Ishikawa (cell line): ENCODE measurements at regions not wholly inside any gene's neighbourhood (a gene's known extent, or its start where the extent isn't known, plus 50 kb on each side); places are given as distances from the start of the nearest gene placed in this dataset.

Experiments
- CEBPB ChIP-seq: IDR thresholded peaks from 2 replicates; pipeline ENCODE4 v1.6.1; 2012
- CREB1 ChIP-seq: IDR thresholded peaks from 2 replicates; pipeline ENCODE4 v1.6.1; 2012; ENCODE audit warnings: low read depth
- EGR1 ChIP-seq: IDR thresholded peaks from 2 replicates; pipeline ENCODE4 v1.6.1; 2012
- EP300 ChIP-seq: IDR thresholded peaks from 2 replicates; pipeline ENCODE4 v1.6.1; 2012; ENCODE audit warnings: borderline replicate concordance
- RAD21 ChIP-seq: IDR thresholded peaks from 2 replicates; pipeline ENCODE4 v1.6.1; 2012; ENCODE audit warnings: low read depth
- REST ChIP-seq: IDR thresholded peaks from 2 replicates; pipeline ENCODE4 v1.6.1; 2012; ENCODE audit warnings: low read depth, mild to moderate bottlenecking
- TAF1 ChIP-seq: IDR thresholded peaks from 2 replicates; pipeline ENCODE4 v1.6.1; 2012; ENCODE audit warnings: low read depth, mild to moderate bottlenecking
- YY1 ChIP-seq: IDR thresholded peaks from 2 replicates; pipeline ENCODE4 v1.6.1; 2012; ENCODE audit warnings: low read depth
- TF ChIP-seq, protein P1 (sequence below): IDR thresholded peaks from 2 replicates; pipeline ENCODE4 v1.6.1; 2012
- TF ChIP-seq, protein P2 (sequence below): IDR thresholded peaks from 2 replicates; pipeline ENCODE4 v1.6.1; 2012

GRCh38 chr15:35629766-35630165 lies 83.8 kb upstream of the DPH6 start:
- TF ChIP-seq EP300: no peak
- no peak for TF ChIP-seq EGR1
- no peak for TF ChIP-seq TAF1
- TF ChIP-seq REST: no peak
- no peak for TF ChIP-seq RAD21
- TF ChIP-seq, protein P1, sequence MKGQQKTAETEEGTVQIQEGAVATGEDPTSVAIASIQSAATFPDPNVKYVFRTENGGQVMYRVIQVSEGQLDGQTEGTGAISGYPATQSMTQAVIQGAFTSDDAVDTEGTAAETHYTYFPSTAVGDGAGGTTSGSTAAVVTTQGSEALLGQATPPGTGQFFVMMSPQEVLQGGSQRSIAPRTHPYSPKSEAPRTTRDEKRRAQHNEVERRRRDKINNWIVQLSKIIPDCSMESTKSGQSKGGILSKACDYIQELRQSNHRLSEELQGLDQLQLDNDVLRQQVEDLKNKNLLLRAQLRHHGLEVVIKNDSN: no peak
- TF ChIP-seq CEBPB: no peak
- TF ChIP-seq, protein P2, sequence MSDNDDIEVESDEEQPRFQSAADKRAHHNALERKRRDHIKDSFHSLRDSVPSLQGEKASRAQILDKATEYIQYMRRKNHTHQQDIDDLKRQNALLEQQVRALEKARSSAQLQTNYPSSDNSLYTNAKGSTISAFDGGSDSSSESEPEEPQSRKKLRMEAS: no peak
- TF ChIP-seq CREB1: no peak
- no peak for TF ChIP-seq YY1
